Panc1 (cell line): ENCODE measurements at regions not wholly inside any gene's neighbourhood (a gene's known extent, or its start where the extent isn't known, plus 50 kb on each side); places are given as distances from the start of the nearest gene placed in this dataset.

Experiments used
- ATAC-seq: fragments of 200-7000 bp; cut with Tn5 transposase; 2 replicates; pipeline ENCODE4 v1.9.1; 2020; ENCODE audit warnings: mild to moderate bottlenecking, moderate library complexity
- BruUV-seq: library from RNA; stranded (reverse); fragments of 400-500 nt; replicated peaks from 2 replicates; lab custom pipeline; 2021; lab: Mats Ljungman, UMichigan
- CTCF ChIA-PET: fragments of 300-600 bp; sonication (Branson Sonifier 250); formaldehyde crosslinking; loops from one replicate; lab custom pipeline; 2022; ENCODE audit warnings: antibody characterized with exemption; lab: Charles Lee
- POLR2A ChIA-PET: fragments of 300-600 bp; sonication (Branson Sonifier 250); formaldehyde crosslinking; loops from one replicate; lab custom pipeline; 2022; ENCODE audit warnings: antibody characterized with exemption; lab: Charles Lee
- DNase-seq: peaks from one replicate; pipeline ENCODE4 v3.0.0-alpha.2; 2010; ENCODE audit warnings: low read depth, low spot score
- H3K27ac ChIP-seq: 2 replicates; pipeline ENCODE4 v1.5.1; 2011; ENCODE audit warnings: mild to moderate bottlenecking, low read length, inconsistent platforms
- H3K27me3 ChIP-seq: fragments of 200-500 bp; sonication (Bioruptor generic); 2 replicates; pipeline ENCODE4 v1.6.0; 2014; ENCODE audit warnings: low read length, inconsistent platforms; ENCODE audit not compliant: control insufficient read depth, insufficient read depth
- H3K36me3 ChIP-seq: fragments of 200-500 bp; sonication (Bioruptor generic); 2 replicates; pipeline ENCODE4 v1.5.1; 2014; ENCODE audit warnings: inconsistent platforms, mild to moderate bottlenecking, low read length, moderate library complexity; ENCODE audit not compliant: control insufficient read depth, insufficient read depth
- H3K4me1 ChIP-seq: 2 replicates; pipeline ENCODE4 v1.5.1; 2011; ENCODE audit warnings: inconsistent platforms, mild to moderate bottlenecking, low read length, moderate library complexity; ENCODE audit not compliant: control insufficient read depth, insufficient read depth
- H3K4me3 ChIP-seq, 2 experiments: 2 replicates each; pipeline ENCODE4 v1.5.1; 2011 to 2012; ENCODE audit warnings: low read depth in 2 of 2, low read length in 2 of 2, mild to moderate bottlenecking in 2 of 2, inconsistent platforms in 1 of 2, moderate library complexity in 1 of 2
- H3K9me3 ChIP-seq: fragments of 200-500 bp; sonication (Bioruptor generic); 2 replicates; pipeline ENCODE4 v1.5.1; 2014; ENCODE audit warnings: low read depth, mild to moderate bottlenecking, inconsistent platforms, low read length, moderate library complexity; ENCODE audit not compliant: control insufficient read depth, insufficient read depth
- POLR2AphosphoS5 ChIP-seq: IDR thresholded peaks from 2 replicates; pipeline ENCODE4 v1.6.1; 2012; ENCODE audit warnings: mild to moderate bottlenecking, low read depth, low read length, moderate library complexity
- SIN3A ChIP-seq: IDR thresholded peaks from 2 replicates; pipeline ENCODE4 v1.6.1; 2012; ENCODE audit warnings: low read depth, mild to moderate bottlenecking, low read length, moderate library complexity, borderline replicate concordance; ENCODE audit not compliant: insufficient read depth
- TCF7L2 ChIP-seq: IDR thresholded peaks from 2 replicates; pipeline ENCODE4 v1.6.1; 2011; ENCODE audit warnings: mild to moderate bottlenecking, low read depth, low read length, inconsistent platforms
- in situ Hi-C: cut with HindIII; loops from 2 replicates; pipeline ENCODE4 v1.10.0; 2016; ENCODE audit warnings: low sequenced_read_pairs, low pct_unique_long_range_greater_than_20kb
- intact Hi-C: fragments of 100-400 bp; cut with micrococcal nuclease; formaldehyde crosslinking; loops from one replicate; pipeline ENCODE4 v1.10.0; 2022; ENCODE audit not compliant: unreplicated experiment
- TF ChIP-seq, protein P1 (sequence below): fragments of 450-650 bp; IDR thresholded peaks from 2 replicates; pipeline ENCODE4 v1.5.1; 2017; ENCODE audit warnings: mild to moderate bottlenecking
- TF ChIP-seq, protein P2 (sequence below), 2 experiments: IDR thresholded peaks; 2 replicates each; pipeline ENCODE4 v1.6.1; 2011 to 2012; ENCODE audit warnings: low read depth in 2 of 2, control low read depth in 1 of 2, low read length in 1 of 2, mild to moderate bottlenecking in 1 of 2, moderate library complexity in 1 of 2; ENCODE audit not compliant: insufficient read depth in 1 of 2

DNA sequence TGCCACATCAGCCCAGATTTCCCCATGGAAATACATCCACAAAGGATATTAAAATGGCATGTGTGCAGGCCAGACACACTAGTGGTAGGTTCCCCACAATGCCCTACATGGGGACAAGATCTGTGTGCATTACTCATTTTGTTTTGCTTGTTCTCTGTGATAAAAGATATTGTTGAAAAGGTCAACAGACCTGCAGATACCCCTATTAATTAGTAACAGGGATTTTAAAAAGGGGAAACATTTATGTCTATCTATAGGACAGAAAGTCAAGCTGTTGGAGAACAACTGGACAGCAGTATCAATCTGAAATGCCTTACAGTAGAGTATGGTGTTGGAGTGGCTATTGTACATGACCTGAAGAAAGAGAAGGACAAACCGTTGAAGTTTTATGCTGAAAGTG, 596.0 kb upstream of the GRM7 start:
- intact Hi-C loops (no loop called here), in situ Hi-C loops (no loop called here)
- ChIA-PET CTCF (no interaction called here), POLR2A (no interaction called here)
- Histone ChIP-seq H3K36me3 (no peaks in the 10 kb centered on the region), H3K4me3 (no peak overlapping the region), H3K27me3 (no peaks in the 10 kb centered on the region), H3K9me3 (no peaks in the 10 kb centered on the region), H3K4me1 (no peaks in the 10 kb centered on the region), H3K27ac (no peak overlapping the region)
- no peak for DNase-seq
- TF ChIP-seq, protein P1, sequence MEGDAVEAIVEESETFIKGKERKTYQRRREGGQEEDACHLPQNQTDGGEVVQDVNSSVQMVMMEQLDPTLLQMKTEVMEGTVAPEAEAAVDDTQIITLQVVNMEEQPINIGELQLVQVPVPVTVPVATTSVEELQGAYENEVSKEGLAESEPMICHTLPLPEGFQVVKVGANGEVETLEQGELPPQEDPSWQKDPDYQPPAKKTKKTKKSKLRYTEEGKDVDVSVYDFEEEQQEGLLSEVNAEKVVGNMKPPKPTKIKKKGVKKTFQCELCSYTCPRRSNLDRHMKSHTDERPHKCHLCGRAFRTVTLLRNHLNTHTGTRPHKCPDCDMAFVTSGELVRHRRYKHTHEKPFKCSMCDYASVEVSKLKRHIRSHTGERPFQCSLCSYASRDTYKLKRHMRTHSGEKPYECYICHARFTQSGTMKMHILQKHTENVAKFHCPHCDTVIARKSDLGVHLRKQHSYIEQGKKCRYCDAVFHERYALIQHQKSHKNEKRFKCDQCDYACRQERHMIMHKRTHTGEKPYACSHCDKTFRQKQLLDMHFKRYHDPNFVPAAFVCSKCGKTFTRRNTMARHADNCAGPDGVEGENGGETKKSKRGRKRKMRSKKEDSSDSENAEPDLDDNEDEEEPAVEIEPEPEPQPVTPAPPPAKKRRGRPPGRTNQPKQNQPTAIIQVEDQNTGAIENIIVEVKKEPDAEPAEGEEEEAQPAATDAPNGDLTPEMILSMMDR = no peak
- TF ChIP-seq, protein P2, sequence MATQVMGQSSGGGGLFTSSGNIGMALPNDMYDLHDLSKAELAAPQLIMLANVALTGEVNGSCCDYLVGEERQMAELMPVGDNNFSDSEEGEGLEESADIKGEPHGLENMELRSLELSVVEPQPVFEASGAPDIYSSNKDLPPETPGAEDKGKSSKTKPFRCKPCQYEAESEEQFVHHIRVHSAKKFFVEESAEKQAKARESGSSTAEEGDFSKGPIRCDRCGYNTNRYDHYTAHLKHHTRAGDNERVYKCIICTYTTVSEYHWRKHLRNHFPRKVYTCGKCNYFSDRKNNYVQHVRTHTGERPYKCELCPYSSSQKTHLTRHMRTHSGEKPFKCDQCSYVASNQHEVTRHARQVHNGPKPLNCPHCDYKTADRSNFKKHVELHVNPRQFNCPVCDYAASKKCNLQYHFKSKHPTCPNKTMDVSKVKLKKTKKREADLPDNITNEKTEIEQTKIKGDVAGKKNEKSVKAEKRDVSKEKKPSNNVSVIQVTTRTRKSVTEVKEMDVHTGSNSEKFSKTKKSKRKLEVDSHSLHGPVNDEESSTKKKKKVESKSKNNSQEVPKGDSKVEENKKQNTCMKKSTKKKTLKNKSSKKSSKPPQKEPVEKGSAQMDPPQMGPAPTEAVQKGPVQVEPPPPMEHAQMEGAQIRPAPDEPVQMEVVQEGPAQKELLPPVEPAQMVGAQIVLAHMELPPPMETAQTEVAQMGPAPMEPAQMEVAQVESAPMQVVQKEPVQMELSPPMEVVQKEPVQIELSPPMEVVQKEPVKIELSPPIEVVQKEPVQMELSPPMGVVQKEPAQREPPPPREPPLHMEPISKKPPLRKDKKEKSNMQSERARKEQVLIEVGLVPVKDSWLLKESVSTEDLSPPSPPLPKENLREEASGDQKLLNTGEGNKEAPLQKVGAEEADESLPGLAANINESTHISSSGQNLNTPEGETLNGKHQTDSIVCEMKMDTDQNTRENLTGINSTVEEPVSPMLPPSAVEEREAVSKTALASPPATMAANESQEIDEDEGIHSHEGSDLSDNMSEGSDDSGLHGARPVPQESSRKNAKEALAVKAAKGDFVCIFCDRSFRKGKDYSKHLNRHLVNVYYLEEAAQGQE (IDR thresholded peaks at IDR 0.05; ENCODE audit: insufficient read depth in 1 of 2, low read depth in 2 of 2, low read length in 1 of 2) = no peak
- TF ChIP-seq SIN3A (no peak), POLR2AphosphoS5 (no peak), TCF7L2 (no peak)
- no peak for ATAC-seq
- no TSS peak for BruUV-seq

DNA sequence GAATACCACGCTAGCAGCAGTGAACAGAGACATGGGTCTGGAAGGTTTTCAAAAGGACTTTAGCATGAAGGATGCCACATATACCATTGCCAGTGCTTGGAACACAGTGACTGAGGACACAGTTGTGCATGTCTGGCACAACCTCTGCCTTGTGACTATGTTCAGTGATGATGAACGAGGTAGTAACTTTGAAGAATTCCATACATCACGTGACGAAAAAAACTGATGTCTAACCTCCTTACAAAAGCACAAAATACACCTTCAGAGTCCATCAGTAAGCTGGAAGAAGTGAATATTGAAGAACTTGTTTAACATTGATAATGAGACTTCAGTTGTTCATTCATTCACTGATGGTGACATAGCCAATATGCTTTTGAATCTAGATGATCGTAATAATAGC, 594.8 kb upstream of the GRM7 start:
- CTCF ChIA-PET = no interaction called here
- H3K9me3 ChIP-seq = no peaks in the 10 kb centered on the region
- no peaks in the 10 kb centered on the region for H3K4me1 ChIP-seq
- no peak overlapping the region for H3K4me3 ChIP-seq
- no peaks in the 10 kb centered on the region for H3K36me3 ChIP-seq
- no TSS peak for BruUV-seq
- TF ChIP-seq, protein P2 (IDR thresholded peaks at IDR 0.05; ENCODE audit: insufficient read depth in 1 of 2, low read depth in 2 of 2, low read length in 1 of 2) = no peak
- no peak for TF ChIP-seq SIN3A
- TF ChIP-seq, protein P1 = no peak
- TF ChIP-seq POLR2AphosphoS5 = no peak
- no peak for TF ChIP-seq TCF7L2
- intact Hi-C loops (no loop called here), in situ Hi-C loops (no loop called here)
- ATAC-seq (no peak), DNase-seq (no peak)
- POLR2A ChIA-PET = interaction anchor here (0.7 kb wide), 1 partner anchor 241 kb away, joined by 4 read pairs; no protein-coding TSS in a partner anchor
- H3K27ac ChIP-seq = no peak overlapping the region
- H3K27me3 ChIP-seq = no peaks in the 10 kb centered on the region
